Fibroblast of villous mesenchyme (primary cell): ENCODE measurements at regions not wholly inside any gene's neighbourhood (a gene's known extent, or its start where the extent isn't known, plus 50 kb on each side); places are given as distances from the start of the nearest gene placed in this dataset.

ENCODE experiments used
- DNase-seq: peaks from one replicate; pipeline ENCODE4 v3.0.0-alpha.2; 2010; ENCODE audit warnings: low read depth
- H3K4me3 ChIP-seq: 2 replicates; pipeline ENCODE4 v1.5.1; 2011; ENCODE audit warnings: low read depth, mild to moderate bottlenecking, low read length
- TF ChIP-seq, protein P1 (sequence below): IDR thresholded peaks from 2 replicates; pipeline ENCODE4 v1.5.1; 2012; ENCODE audit warnings: low read depth, mild to moderate bottlenecking, low read length; ENCODE audit not compliant: insufficient read depth

DNA sequence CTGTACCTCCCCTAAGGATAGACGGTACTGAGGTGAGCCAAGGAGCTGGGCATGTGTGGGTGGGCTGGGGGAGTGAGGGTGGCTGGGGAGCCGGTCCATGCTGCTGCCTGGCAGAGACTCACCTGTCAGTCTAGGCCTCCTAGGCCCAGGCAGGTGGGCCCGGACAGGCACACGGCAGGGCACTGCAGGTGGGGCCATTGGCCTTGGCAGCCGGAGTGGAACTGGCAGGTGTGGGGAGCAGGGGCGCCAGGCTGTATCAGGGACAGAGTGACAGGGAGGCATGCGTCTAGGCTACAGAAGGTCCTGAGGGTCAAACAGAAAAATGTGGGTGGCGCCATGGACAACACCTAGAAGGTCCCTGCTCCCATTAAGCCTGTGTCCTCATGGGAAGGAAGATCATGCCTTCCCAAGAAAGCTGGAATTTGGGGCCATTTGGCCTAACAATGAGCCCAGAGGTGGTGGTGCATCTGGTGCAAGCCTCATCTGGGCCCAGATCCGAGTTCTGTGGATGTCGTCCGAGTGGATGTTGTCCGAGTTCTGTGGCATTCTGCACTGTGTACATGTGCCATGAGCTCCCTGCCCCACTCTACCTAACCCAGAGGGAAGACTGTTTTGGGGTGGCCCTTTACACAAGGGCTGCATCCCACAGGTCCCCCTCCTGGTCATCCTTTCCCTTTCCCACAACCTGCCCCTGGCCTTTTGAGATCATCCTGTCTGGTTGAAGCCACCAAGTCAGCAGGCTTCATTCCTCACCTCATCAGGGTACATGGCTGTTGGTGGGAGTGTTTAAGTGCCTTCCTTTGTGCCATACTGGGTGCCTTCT, 249.7 kb downstream of the GLI2 start:
- no peak for DNase-seq
- TF ChIP-seq, protein P1, sequence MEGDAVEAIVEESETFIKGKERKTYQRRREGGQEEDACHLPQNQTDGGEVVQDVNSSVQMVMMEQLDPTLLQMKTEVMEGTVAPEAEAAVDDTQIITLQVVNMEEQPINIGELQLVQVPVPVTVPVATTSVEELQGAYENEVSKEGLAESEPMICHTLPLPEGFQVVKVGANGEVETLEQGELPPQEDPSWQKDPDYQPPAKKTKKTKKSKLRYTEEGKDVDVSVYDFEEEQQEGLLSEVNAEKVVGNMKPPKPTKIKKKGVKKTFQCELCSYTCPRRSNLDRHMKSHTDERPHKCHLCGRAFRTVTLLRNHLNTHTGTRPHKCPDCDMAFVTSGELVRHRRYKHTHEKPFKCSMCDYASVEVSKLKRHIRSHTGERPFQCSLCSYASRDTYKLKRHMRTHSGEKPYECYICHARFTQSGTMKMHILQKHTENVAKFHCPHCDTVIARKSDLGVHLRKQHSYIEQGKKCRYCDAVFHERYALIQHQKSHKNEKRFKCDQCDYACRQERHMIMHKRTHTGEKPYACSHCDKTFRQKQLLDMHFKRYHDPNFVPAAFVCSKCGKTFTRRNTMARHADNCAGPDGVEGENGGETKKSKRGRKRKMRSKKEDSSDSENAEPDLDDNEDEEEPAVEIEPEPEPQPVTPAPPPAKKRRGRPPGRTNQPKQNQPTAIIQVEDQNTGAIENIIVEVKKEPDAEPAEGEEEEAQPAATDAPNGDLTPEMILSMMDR = no peak
- H3K4me3 ChIP-seq = no peak overlapping the region

DNA sequence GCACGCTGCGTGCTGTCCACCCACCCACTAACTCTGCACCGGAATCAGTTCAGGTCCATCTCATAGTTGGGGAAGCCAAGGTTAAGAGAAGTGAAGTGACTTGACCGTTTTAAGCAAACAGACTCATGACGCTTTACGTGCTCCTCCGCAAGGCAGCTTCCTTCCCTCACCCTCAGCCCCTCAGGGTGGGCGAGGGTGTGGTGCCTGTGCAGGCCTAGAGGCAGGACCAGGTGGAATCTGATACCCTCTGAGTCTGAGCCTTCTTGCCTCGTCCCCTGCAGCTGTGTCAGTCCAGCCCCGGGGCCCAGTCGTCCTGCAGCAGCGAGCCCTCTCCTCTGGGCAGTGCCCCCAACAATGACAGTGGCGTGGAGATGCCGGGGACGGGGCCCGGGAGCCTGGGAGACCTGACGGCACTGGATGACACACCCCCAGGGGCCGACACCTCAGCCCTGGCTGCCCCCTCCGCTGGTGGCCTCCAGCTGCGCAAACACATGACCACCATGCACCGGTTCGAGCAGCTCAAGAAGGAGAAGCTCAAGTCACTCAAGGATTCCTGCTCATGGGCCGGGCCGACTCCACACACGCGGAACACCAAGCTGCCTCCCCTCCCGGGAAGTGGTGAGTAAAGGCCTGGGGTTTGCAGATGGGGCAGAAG, 250.5 kb downstream of the GLI2 start:
- TF ChIP-seq, protein P1 = no peak
- DNase-seq = no peak
- H3K4me3 ChIP-seq = no peak overlapping the region

DNA sequence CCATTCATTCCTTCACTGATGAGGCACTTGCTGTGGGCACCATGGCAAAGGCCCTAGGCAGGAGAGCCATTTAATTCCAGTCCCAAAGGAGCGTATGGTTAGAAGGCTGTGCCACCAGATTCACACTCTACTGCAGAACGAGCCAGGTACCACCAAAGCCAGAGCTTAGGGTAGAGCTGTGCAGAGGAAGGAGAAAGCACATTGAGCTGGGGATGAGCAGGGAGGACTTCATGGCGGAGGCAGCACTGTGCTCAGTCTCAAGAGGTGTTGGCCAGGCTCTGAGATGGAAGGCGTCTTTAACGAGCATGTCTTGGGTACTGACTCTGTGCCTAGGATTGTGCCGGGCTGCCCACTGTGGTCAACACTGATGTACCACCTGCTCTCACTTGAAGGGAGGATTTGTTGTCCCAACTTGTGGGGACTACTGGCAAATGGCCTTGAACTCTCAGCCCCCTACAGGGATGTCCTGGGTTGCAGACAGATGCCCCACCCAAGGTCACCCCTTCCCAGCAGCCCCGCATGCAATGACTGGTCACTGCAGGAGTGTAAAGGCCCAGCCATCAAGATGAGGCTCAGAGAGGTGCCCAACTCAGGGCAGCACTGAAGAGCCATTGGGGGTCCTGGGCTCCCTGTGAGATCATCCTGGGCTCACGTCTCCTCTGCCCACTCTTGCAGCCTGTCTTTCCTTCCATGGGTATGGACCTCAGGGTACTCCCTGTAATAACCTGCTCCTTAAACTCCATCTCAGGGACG, 251.4 kb downstream of the GLI2 start:
- no peak for DNase-seq
- TF ChIP-seq, protein P1 = no peak
- H3K4me3 ChIP-seq = no peak overlapping the region

DNA sequence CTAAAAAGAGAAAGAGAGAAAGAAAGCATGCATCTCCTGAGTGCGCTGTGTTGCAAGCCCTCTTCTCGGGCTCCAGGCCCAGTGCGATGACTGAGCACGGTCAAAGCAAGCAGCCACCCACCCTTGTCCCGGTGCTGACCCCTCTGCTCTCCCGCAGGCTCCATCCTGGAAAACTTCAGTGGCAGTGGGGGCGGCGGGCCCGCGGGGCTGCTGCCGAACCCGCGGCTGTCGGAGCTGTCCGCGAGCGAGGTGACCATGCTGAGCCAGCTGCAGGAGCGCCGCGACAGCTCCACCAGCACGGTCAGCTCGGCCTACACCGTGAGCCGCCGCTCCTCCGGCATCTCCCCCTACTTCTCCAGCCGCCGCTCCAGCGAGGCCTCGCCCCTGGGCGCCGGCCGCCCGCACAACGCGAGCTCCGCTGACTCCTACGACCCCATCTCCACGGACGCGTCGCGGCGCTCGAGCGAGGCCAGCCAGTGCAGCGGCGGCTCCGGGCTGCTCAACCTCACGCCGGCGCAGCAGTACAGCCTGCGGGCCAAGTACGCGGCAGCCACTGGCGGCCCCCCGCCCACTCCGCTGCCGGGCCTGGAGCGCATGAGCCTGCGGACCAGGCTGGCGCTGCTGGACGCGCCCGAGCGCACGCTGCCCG, 252.5 kb downstream of the GLI2 start:
- no peak for DNase-seq
- TF ChIP-seq, protein P1 = no peak
- no peak overlapping the region for H3K4me3 ChIP-seq

DNA sequence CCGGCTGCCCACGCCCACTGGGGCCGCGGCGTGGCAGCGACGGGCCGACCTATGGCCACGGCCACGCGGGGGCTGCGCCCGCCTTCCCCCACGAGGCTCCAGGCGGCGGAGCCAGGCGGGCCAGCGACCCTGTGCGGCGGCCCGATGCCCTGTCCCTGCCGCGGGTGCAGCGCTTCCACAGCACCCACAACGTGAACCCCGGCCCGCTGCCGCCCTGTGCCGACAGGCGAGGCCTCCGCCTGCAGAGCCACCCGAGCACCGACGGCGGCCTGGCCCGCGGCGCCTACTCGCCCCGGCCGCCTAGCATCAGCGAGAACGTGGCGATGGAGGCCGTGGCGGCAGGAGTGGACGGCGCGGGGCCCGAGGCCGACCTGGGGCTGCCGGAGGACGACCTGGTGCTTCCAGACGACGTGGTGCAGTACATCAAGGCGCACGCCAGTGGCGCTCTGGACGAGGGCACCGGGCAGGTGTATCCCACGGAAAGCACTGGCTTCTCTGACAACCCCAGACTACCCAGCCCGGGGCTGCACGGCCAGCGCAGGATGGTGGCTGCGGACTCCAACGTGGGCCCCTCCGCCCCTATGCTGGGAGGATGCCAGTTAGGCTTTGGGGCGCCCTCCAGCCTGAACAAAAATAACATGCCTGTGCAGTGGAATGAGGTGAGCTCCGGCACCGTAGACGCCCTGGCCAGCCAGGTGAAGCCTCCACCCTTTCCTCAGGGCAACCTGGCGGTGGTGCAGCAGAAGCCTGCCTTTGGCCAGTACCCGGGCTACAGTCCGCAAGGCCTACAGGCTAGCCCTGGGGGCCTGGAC, 253.2 kb downstream of the GLI2 start:
- TF ChIP-seq, protein P1 = no peak
- DNase-seq = no peak

More for the DNA sequence above, 253.2 kb downstream of the GLI2 start:
- H3K4me3 ChIP-seq = no peak overlapping the region
